ENCODE measurements at regions not wholly inside any gene's neighbourhood (a gene's known extent, or its start where the extent isn't known, plus 50 kb on each side); places are given as distances from the start of the nearest gene placed in this dataset.

GRCh38 chr6:104017410-104018381 lies 842.0 kb downstream of the HACE1 start:
- TF ChIP-seq CTCF (IDR thresholded peaks at IDR 0.05) = no peak
- no peak for TF ChIP-seq POLR2A (IDR thresholded peaks at IDR 0.05)

Measured in testis (tissue), 2 donors.